H9 (cell line): ENCODE measurements at regions not wholly inside any gene's neighbourhood (a gene's known extent, or its start where the extent isn't known, plus 50 kb on each side); places are given as distances from the start of the nearest gene placed in this dataset.

Source experiments
- DNase-seq: peaks from one replicate; pipeline ENCODE4 v3.0.0-alpha.2; 2017
- H2AFZ ChIP-seq: one replicate; pipeline ENCODE4 v1.6.1; 2013; ENCODE audit warnings: mild to moderate bottlenecking, low read length, control low read depth, moderate library complexity
- H2AK5ac ChIP-seq: 2 replicates; pipeline ENCODE4 v1.6.1; 2013; ENCODE audit warnings: low read length, control low read depth, mixed read lengths; ENCODE audit not compliant: insufficient read length
- H2BK120ac ChIP-seq: one replicate; pipeline ENCODE4 v1.6.1; 2013; ENCODE audit warnings: low read depth, mild to moderate bottlenecking, low read length, control low read depth, inconsistent platforms; ENCODE audit not compliant: poor library complexity, severe bottlenecking
- H2BK12ac ChIP-seq: 2 replicates; pipeline ENCODE4 v1.6.1; 2013; ENCODE audit warnings: low read length, control low read depth, mixed read lengths, low read depth; ENCODE audit not compliant: insufficient read length
- H2BK15ac ChIP-seq: 2 replicates; pipeline ENCODE4 v1.6.1; 2013; ENCODE audit warnings: low read depth, low read length, control low read depth
- H2BK20ac ChIP-seq: one replicate; pipeline ENCODE4 v1.6.1; 2013; ENCODE audit warnings: low read depth, mild to moderate bottlenecking, low read length, control low read depth, inconsistent platforms; ENCODE audit not compliant: poor library complexity, severe bottlenecking
- H2BK5ac ChIP-seq: 2 replicates; pipeline ENCODE4 v1.6.1; 2013; ENCODE audit warnings: low read length, control low read depth, mixed read lengths; ENCODE audit not compliant: insufficient read length
- H3K14ac ChIP-seq: 2 replicates; pipeline ENCODE4 v1.6.1; 2013; ENCODE audit warnings: low read length, control low read depth; ENCODE audit not compliant: insufficient read depth
- H3K18ac ChIP-seq: 2 replicates; pipeline ENCODE4 v1.6.1; 2013; ENCODE audit warnings: low read depth, mild to moderate bottlenecking, mixed read lengths, low read length, control low read depth; ENCODE audit not compliant: insufficient read length
- H3K23ac ChIP-seq: 2 replicates; pipeline ENCODE4 v1.6.1; 2013; ENCODE audit warnings: low read length, control low read depth, mixed read lengths, low read depth; ENCODE audit not compliant: insufficient read length
- H3K23me2 ChIP-seq: 2 replicates; pipeline ENCODE4 v1.6.1; 2013; ENCODE audit warnings: low read depth, mild to moderate bottlenecking, mixed read lengths, low read length, control low read depth; ENCODE audit not compliant: insufficient read length, poor library complexity, severe bottlenecking
- H3K27ac ChIP-seq: 2 replicates; pipeline ENCODE4 v1.5.1; 2013; ENCODE audit warnings: low read length, control low read depth, mixed read lengths, low read depth; ENCODE audit not compliant: insufficient read length
- H3K27me3 ChIP-seq: 2 replicates; pipeline ENCODE4 v1.6.1; 2013; ENCODE audit warnings: low read length, control low read depth, inconsistent platforms; ENCODE audit not compliant: insufficient read depth
- H3K4ac ChIP-seq: 2 replicates; pipeline ENCODE4 v1.6.1; 2013; ENCODE audit warnings: low read depth, mild to moderate bottlenecking, control low read depth, inconsistent platforms, low read length, moderate library complexity
- H3K4me1 ChIP-seq: 2 replicates; pipeline ENCODE4 v1.6.1; 2013; ENCODE audit warnings: low read length, control low read depth, inconsistent platforms; ENCODE audit not compliant: insufficient read depth
- H3K4me2 ChIP-seq: 2 replicates; pipeline ENCODE4 v1.6.1; 2013; ENCODE audit warnings: low read length, control low read depth, mixed read lengths; ENCODE audit not compliant: insufficient read length, insufficient read depth
- H3K56ac ChIP-seq: 2 replicates; pipeline ENCODE4 v1.6.1; 2013; ENCODE audit warnings: low read depth, mild to moderate bottlenecking, mixed read lengths, low read length, control low read depth; ENCODE audit not compliant: insufficient read length
- H3K79me1 ChIP-seq: 2 replicates; pipeline ENCODE4 v1.6.1; 2013; ENCODE audit warnings: low read depth, mild to moderate bottlenecking, moderate library complexity, low read length, control low read depth, inconsistent platforms; ENCODE audit not compliant: insufficient read depth, poor library complexity, severe bottlenecking
- H3K79me2 ChIP-seq: 2 replicates; pipeline ENCODE4 v1.6.1; 2013; ENCODE audit warnings: low read length, control low read depth, inconsistent platforms; ENCODE audit not compliant: insufficient read depth
- H3K9ac ChIP-seq: 2 replicates; pipeline ENCODE4 v1.6.1; 2013; ENCODE audit warnings: low read length, control low read depth, mixed read lengths; ENCODE audit not compliant: insufficient read length; ENCODE audit errors: extremely low read depth
- H3K9me3 ChIP-seq: one replicate; pipeline ENCODE4 v1.6.1; 2013; ENCODE audit warnings: low read depth, low read length, inconsistent platforms; ENCODE audit not compliant: control insufficient read depth
- H3T11ph ChIP-seq: one replicate; pipeline ENCODE4 v1.6.1; 2013; ENCODE audit warnings: mild to moderate bottlenecking, low read length, control low read depth, inconsistent platforms
- H4K20me1 ChIP-seq: one replicate; pipeline ENCODE4 v1.6.1; 2013; ENCODE audit not compliant: control insufficient read depth, insufficient read length, insufficient read depth
- H4K5ac ChIP-seq: 2 replicates; pipeline ENCODE4 v1.6.1; 2013; ENCODE audit warnings: low read depth, mild to moderate bottlenecking, mixed read lengths, low read length, control low read depth; ENCODE audit not compliant: insufficient read length
- H4K8ac ChIP-seq: replicated peaks from 2 replicates; pipeline ENCODE4 v1.6.1; 2013; ENCODE audit warnings: low read length, control low read depth, mixed read lengths, low read depth; ENCODE audit not compliant: insufficient read length
- H4K91ac ChIP-seq: 2 replicates; pipeline ENCODE4 v1.6.1; 2013; ENCODE audit warnings: low read depth, mild to moderate bottlenecking, moderate library complexity, mixed read lengths, low read length, control low read depth; ENCODE audit not compliant: insufficient read length
- H3K27ac Mint-ChIP-seq, 3 experiments: 2 replicates in 2 of 3; 3 replicates in 1 of 3; pipeline ENCODE4 v1.8.0; 2020 to 2021; ENCODE audit warnings: mixed read lengths in 3 of 3, mild to moderate bottlenecking in 1 of 3, moderate library complexity in 1 of 3
- H3K27me3 Mint-ChIP-seq: 2 replicates; pipeline ENCODE4 v1.8.0; 2021; ENCODE audit warnings: low read depth, mild to moderate bottlenecking, moderate library complexity, mixed read lengths
- H3K36me3 Mint-ChIP-seq, 3 experiments: 2 replicates in 2 of 3; 3 replicates in 1 of 3; pipeline ENCODE4 v1.8.0; 2020 to 2021; ENCODE audit warnings: low read depth in 3 of 3, mixed read lengths in 3 of 3; ENCODE audit not compliant: insufficient read depth in 1 of 3
- H3K4me1 Mint-ChIP-seq, 2 experiments: 2 replicates each; pipeline ENCODE4 v1.8.0; 2020; ENCODE audit warnings: mixed read lengths in 2 of 2
- H3K4me3 Mint-ChIP-seq, 2 experiments: 2 replicates in 1 of 2; 3 replicates in 1 of 2; pipeline ENCODE4 v1.8.0; 2020 to 2021; ENCODE audit warnings: mild to moderate bottlenecking in 2 of 2, mixed read lengths in 2 of 2, moderate library complexity in 1 of 2
- H3K9me3 Mint-ChIP-seq, 2 experiments: 2 replicates in 1 of 2; 3 replicates in 1 of 2; pipeline ENCODE4 v1.8.0; 2020; ENCODE audit warnings: mild to moderate bottlenecking in 2 of 2, mixed read lengths in 2 of 2, moderate library complexity in 1 of 2
- WGBS: extraction: QIAGEN DNeasy Blood & Tissue Kit; methylation state at CpG from one replicate; pipeline ENCODE4 v1.1.7; 2013; ENCODE audit warnings: missing lambda C conversion rate, low lambda C conversion rate, mixed read lengths; ENCODE audit not compliant: insufficient read length; ENCODE audit errors: extremely low coverage; 5-methylcytosine and 5-hydroxymethylcytosine counted together
- TF ChIP-seq, protein P1 (sequence below): fragments of 200-600 bp; sonication (generic); conservative IDR thresholded peaks from 3 replicates; pipeline ENCODE4 v1.8.0; 2021; ENCODE audit warnings: antibody characterized with exemption, mild to moderate bottlenecking

DNA sequence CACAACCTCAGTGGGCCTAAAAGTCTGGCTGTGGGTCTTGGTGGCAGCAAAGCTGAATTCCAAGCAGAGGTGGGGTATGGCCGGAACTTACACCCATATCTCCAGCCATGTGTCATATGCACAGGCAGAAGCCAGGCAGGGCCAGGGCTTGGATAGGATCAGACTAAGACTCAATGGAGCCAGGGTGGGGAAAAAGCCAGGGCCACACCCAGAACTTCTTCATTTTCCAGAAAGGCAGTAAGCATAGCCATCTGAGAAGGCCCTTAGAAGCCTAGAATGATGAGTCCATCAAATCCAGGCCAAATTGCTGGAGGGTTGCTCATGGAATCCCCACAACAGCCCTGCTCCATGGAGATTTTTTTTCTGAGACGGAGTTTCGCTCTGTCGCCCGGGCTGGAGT lies 116.2 kb upstream of the SRSF6 start:
- Mint-ChIP-seq H3K4me1 (peaks cover 6 to 10% of the 10 kb centered on the region in 2 experiments), H3K27me3 (peaks cover 29% of the 10 kb centered on the region), H3K27ac (no peak overlapping the region), H3K4me3 (no peak overlapping the region), H3K9me3 (peaks cover 47% of the 10 kb centered on the region in 2 experiments), H3K36me3 (peaks cover 14 to 29% (median 18%) of the 10 kb centered on the region in 3 experiments)
- Histone ChIP-seq H4K20me1 (no peaks in the 10 kb centered on the region), H3K4me2 (no peak overlapping the region), H4K5ac (no peak overlapping the region), H3K56ac (no peak overlapping the region), H3K27me3 (no peaks in the 10 kb centered on the region), H2BK20ac (no peak overlapping the region), H3K18ac (no peak overlapping the region), H2BK5ac (no peak overlapping the region), H2AK5ac (no peak overlapping the region), H3K23me2 (no peaks in the 10 kb centered on the region), H4K91ac (no peak overlapping the region), H3K79me2 (no peaks in the 10 kb centered on the region), H3K23ac (no peak overlapping the region), H2BK120ac (no peak overlapping the region), H3T11ph (no peak overlapping the region), H3K4ac (no peak overlapping the region), H3K79me1 (no peaks in the 10 kb centered on the region), H3K9ac (no peak overlapping the region), H3K9me3 (peaks cover 15% of the 10 kb centered on the region), H2BK12ac (no peak overlapping the region), H3K27ac (no peak overlapping the region), H4K8ac (no peak overlapping the region), H3K4me1 (no peaks in the 10 kb centered on the region), H2AFZ (no peak overlapping the region), H3K14ac (no peak overlapping the region), H2BK15ac (no peak overlapping the region)
- DNase-seq, result no peak
- TF ChIP-seq, protein P1, sequence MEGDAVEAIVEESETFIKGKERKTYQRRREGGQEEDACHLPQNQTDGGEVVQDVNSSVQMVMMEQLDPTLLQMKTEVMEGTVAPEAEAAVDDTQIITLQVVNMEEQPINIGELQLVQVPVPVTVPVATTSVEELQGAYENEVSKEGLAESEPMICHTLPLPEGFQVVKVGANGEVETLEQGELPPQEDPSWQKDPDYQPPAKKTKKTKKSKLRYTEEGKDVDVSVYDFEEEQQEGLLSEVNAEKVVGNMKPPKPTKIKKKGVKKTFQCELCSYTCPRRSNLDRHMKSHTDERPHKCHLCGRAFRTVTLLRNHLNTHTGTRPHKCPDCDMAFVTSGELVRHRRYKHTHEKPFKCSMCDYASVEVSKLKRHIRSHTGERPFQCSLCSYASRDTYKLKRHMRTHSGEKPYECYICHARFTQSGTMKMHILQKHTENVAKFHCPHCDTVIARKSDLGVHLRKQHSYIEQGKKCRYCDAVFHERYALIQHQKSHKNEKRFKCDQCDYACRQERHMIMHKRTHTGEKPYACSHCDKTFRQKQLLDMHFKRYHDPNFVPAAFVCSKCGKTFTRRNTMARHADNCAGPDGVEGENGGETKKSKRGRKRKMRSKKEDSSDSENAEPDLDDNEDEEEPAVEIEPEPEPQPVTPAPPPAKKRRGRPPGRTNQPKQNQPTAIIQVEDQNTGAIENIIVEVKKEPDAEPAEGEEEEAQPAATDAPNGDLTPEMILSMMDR, result no peak
- no CpG with 5 or more reads among the region's 5 CpGs for WGBS
